ENCODE measurements at regions not wholly inside any gene's neighbourhood (a gene's known extent, or its start where the extent isn't known, plus 50 kb on each side); places are given as distances from the start of the nearest gene placed in this dataset.
A peak's percentile ranks its signal among the peaks of the same experiment; 100 is the strongest.

- peak; percentile 80 for TF ChIP-seq SNAPC4 (CRISPR knock-in tag; IDR thresholded peaks at IDR 0.05)
- TF ChIP-seq HINFP (CRISPR knock-in tag; IDR thresholded peaks at IDR 0.05; ENCODE audit: low read depth): peak; percentile 58; the same call in 1 of the 2 replicates
- TF ChIP-seq HOMEZ (CRISPR knock-in tag; IDR thresholded peaks at IDR 0.05; ENCODE audit: low read depth): peak; percentile 68
- peak; percentile 67; the same call in 1 of the 2 replicates for TF ChIP-seq ZNF615 (CRISPR knock-in tag; IDR thresholded peaks at IDR 0.05; ENCODE audit: borderline replicate concordance)
- TF ChIP-seq ZSCAN30 (CRISPR knock-in tag; IDR thresholded peaks at IDR 0.05): no peak
- 0 out of 2 replicates have a peak, but pooled peaks have one; percentile 6 for TF ChIP-seq ZNF709 (CRISPR knock-in tag; IDR thresholded peaks at IDR 0.05)
- TF ChIP-seq FOSL1 (CRISPR knock-in tag; IDR thresholded peaks at IDR 0.05; ENCODE audit: borderline replicate concordance): peak; percentile 99
- TF ChIP-seq TARDBP (CRISPR knock-in tag; IDR thresholded peaks at IDR 0.05): peak; percentile 99
- TF ChIP-seq ZNF281 (CRISPR knock-in tag; IDR thresholded peaks at IDR 0.05; ENCODE audit: borderline replicate concordance): peak; percentile 62; the same call in 1 of the 2 replicates
- TF ChIP-seq MLX (CRISPR knock-in tag; IDR thresholded peaks at IDR 0.05): peak; percentile 98
- TF ChIP-seq ZNF670 (CRISPR knock-in tag; IDR thresholded peaks at IDR 0.05; ENCODE audit: borderline replicate concordance): peak; percentile 27; the same call in 1 of the 2 replicates
- TF ChIP-seq ZNF362 (CRISPR knock-in tag; IDR thresholded peaks at IDR 0.05; ENCODE audit: borderline replicate concordance): peak; percentile 68; the same call in 1 of the 2 replicates
Measured at GRCh38 chr1:234975122-234975940, 153.3 kb downstream of the TOMM20 start (continued).
